GM23338 (cell line): ENCODE measurements at regions not wholly inside any gene's neighbourhood (a gene's known extent, or its start where the extent isn't known, plus 50 kb on each side); places are given as distances from the start of the nearest gene placed in this dataset.

Experiments
- CREB1 ChIP-seq: fragments of 250-450 bp; sonication (Bioruptor Pico); IDR thresholded peaks from 2 replicates; pipeline ENCODE4 v1.5.0; 2020; ENCODE audit warnings: low read depth, mild to moderate bottlenecking, moderate library complexity
- ETS1 ChIP-seq: IDR thresholded peaks from 2 replicates; pipeline ENCODE4 v1.6.1; 2016; ENCODE audit warnings: antibody characterized with exemption
- EZH2 ChIP-seq: fragments of 200-600 bp; sonication (generic); IDR thresholded peaks from one replicate; pipeline ENCODE4 v1.8.0; 2017; ENCODE audit warnings: antibody characterized with exemption, mild to moderate bottlenecking, low read depth; ENCODE audit not compliant: unreplicated experiment
- JUNB ChIP-seq: IDR thresholded peaks from one replicate; pipeline ENCODE4 v1.6.1; 2016; ENCODE audit warnings: antibody characterized with exemption; ENCODE audit not compliant: unreplicated experiment
- NANOG ChIP-seq: IDR thresholded peaks from 2 replicates; pipeline ENCODE4 v1.6.1; 2016; ENCODE audit warnings: antibody characterized with exemption, borderline replicate concordance
- POLR2AphosphoS5 ChIP-seq: IDR thresholded peaks from 2 replicates; pipeline ENCODE4 v1.6.1; 2016; ENCODE audit warnings: antibody characterized with exemption, low read depth
- STAT1 ChIP-seq: IDR thresholded peaks from one replicate; pipeline ENCODE4 v1.6.1; 2016; ENCODE audit warnings: antibody characterized with exemption; ENCODE audit not compliant: unreplicated experiment
- TF ChIP-seq, protein P1 (sequence below), 2 experiments: fragments of 200-600 bp in 1 of 2; sonication (generic) in 1 of 2; conservative IDR thresholded peaks; 2 replicates each; pipeline versions ENCODE4 v1.5.1 to v1.6.1; 2016 to 2017; ENCODE audit warnings: antibody characterized with exemption in 2 of 2, low read depth in 2 of 2, mild to moderate bottlenecking in 2 of 2, moderate library complexity in 1 of 2
- TF ChIP-seq, protein P2 (sequence below): IDR thresholded peaks from one replicate; pipeline ENCODE4 v1.6.1; 2018; ENCODE audit warnings: antibody characterized with exemption; ENCODE audit not compliant: unreplicated experiment

GRCh38 chr13:87314822-87315221 lies 356.3 kb upstream of the SLITRK5 start:
- TF ChIP-seq, protein P1, sequence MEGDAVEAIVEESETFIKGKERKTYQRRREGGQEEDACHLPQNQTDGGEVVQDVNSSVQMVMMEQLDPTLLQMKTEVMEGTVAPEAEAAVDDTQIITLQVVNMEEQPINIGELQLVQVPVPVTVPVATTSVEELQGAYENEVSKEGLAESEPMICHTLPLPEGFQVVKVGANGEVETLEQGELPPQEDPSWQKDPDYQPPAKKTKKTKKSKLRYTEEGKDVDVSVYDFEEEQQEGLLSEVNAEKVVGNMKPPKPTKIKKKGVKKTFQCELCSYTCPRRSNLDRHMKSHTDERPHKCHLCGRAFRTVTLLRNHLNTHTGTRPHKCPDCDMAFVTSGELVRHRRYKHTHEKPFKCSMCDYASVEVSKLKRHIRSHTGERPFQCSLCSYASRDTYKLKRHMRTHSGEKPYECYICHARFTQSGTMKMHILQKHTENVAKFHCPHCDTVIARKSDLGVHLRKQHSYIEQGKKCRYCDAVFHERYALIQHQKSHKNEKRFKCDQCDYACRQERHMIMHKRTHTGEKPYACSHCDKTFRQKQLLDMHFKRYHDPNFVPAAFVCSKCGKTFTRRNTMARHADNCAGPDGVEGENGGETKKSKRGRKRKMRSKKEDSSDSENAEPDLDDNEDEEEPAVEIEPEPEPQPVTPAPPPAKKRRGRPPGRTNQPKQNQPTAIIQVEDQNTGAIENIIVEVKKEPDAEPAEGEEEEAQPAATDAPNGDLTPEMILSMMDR (conservative IDR thresholded peaks at IDR 0.05; ENCODE audit: low read depth in 2 of 2): no peak
- TF ChIP-seq ETS1 (no peak), CREB1 (CRISPR knock-in tag) (no peak), EZH2 (no peak), STAT1 (no peak), NANOG (no peak), POLR2AphosphoS5 (no peak), JUNB (no peak)
- TF ChIP-seq, protein P2, sequence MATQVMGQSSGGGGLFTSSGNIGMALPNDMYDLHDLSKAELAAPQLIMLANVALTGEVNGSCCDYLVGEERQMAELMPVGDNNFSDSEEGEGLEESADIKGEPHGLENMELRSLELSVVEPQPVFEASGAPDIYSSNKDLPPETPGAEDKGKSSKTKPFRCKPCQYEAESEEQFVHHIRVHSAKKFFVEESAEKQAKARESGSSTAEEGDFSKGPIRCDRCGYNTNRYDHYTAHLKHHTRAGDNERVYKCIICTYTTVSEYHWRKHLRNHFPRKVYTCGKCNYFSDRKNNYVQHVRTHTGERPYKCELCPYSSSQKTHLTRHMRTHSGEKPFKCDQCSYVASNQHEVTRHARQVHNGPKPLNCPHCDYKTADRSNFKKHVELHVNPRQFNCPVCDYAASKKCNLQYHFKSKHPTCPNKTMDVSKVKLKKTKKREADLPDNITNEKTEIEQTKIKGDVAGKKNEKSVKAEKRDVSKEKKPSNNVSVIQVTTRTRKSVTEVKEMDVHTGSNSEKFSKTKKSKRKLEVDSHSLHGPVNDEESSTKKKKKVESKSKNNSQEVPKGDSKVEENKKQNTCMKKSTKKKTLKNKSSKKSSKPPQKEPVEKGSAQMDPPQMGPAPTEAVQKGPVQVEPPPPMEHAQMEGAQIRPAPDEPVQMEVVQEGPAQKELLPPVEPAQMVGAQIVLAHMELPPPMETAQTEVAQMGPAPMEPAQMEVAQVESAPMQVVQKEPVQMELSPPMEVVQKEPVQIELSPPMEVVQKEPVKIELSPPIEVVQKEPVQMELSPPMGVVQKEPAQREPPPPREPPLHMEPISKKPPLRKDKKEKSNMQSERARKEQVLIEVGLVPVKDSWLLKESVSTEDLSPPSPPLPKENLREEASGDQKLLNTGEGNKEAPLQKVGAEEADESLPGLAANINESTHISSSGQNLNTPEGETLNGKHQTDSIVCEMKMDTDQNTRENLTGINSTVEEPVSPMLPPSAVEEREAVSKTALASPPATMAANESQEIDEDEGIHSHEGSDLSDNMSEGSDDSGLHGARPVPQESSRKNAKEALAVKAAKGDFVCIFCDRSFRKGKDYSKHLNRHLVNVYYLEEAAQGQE: no peak
